ENCODE measurements at regions not wholly inside any gene's neighbourhood (a gene's known extent, or its start where the extent isn't known, plus 50 kb on each side); places are given as distances from the start of the nearest gene placed in this dataset.

- TF ChIP-seq CTCF (conservative IDR thresholded peaks at IDR 0.05) (no peak), ZFX (IDR thresholded peaks at IDR 0.05) (no peak)
Observed at GRCh38 chr1:34606504-34606903, 148.3 kb upstream of the GJB5 start.
